CD4-positive, alpha-beta T cell treated with Interleukin-1 beta for 1 hour (primary cell): ENCODE measurements at regions not wholly inside any gene's neighbourhood (a gene's known extent, or its start where the extent isn't known, plus 50 kb on each side); places are given as distances from the start of the nearest gene placed in this dataset.

Experiments
- DNase-seq, 2 donors: peaks; one replicate each; pipeline ENCODE4 v3.0.0-alpha.2; 2020 to 2022

- no peak for DNase-seq
Observed at GRCh38 chr3:17980863-17981262, 238.4 kb upstream of the TBC1D5 start.

- DNase-seq: no peak
Observed at GRCh38 chr3:17979911-17980310, 237.5 kb upstream of the TBC1D5 start.

GRCh38 chr3:17979252-17979651, 236.8 kb upstream of the TBC1D5 start:
- no peak for DNase-seq

GRCh38 chr3:17974206-17974841, 231.9 kb upstream of the TBC1D5 start:
- no peak for DNase-seq

GRCh38 chr3:17972959-17973906, 230.8 kb upstream of the TBC1D5 start:
- DNase-seq: no peak

GRCh38 chr3:17972476-17972875, 230.0 kb upstream of the TBC1D5 start:
- no peak for DNase-seq

- DNase-seq: no peak
Observed at GRCh38 chr3:17972030-17972429, 229.6 kb upstream of the TBC1D5 start.

- DNase-seq: no peak
Observed at GRCh38 chr3:17969985-17970568, 227.6 kb upstream of the TBC1D5 start.

GRCh38 chr3:17969244-17969643, 226.8 kb upstream of the TBC1D5 start:
- no peak for DNase-seq

GRCh38 chr3:17967953-17968607, 225.6 kb upstream of the TBC1D5 start:
- no peak for DNase-seq

- DNase-seq: no peak
Observed at GRCh38 chr3:17967111-17967510, 224.7 kb upstream of the TBC1D5 start.

GRCh38 chr3:17965331-17965730, 222.9 kb upstream of the TBC1D5 start:
- DNase-seq: no peak

GRCh38 chr3:17964108-17964507, 221.7 kb upstream of the TBC1D5 start:
- DNase-seq: no peak

- no peak for DNase-seq
Observed at GRCh38 chr3:17955411-17955810, 213.0 kb upstream of the TBC1D5 start.

- no peak for DNase-seq
Observed at GRCh38 chr3:17954801-17955200, 212.4 kb upstream of the TBC1D5 start.

- no peak for DNase-seq
Observed at GRCh38 chr3:17951241-17951640, 208.8 kb upstream of the TBC1D5 start.

- DNase-seq: no peak
Observed at GRCh38 chr3:17949101-17949500, 206.7 kb upstream of the TBC1D5 start.

- no peak for DNase-seq
Observed at GRCh38 chr3:17947833-17948232, 205.4 kb upstream of the TBC1D5 start.

GRCh38 chr3:17946619-17947018, 204.2 kb upstream of the TBC1D5 start:
- no peak for DNase-seq

- no peak for DNase-seq
Observed at GRCh38 chr3:17945799-17946399, 203.5 kb upstream of the TBC1D5 start.

GRCh38 chr3:17945018-17945798, 202.8 kb upstream of the TBC1D5 start:
- DNase-seq: no peak

GRCh38 chr3:17942856-17943255, 200.4 kb upstream of the TBC1D5 start:
- no peak for DNase-seq
